GM23338 (cell line): ENCODE measurements at regions not wholly inside any gene's neighbourhood (a gene's known extent, or its start where the extent isn't known, plus 50 kb on each side); places are given as distances from the start of the nearest gene placed in this dataset.

ENCODE experiments used
- CREB1 ChIP-seq: fragments of 250-450 bp; sonication (Bioruptor Pico); IDR thresholded peaks from 2 replicates; pipeline ENCODE4 v1.5.0; 2020; ENCODE audit warnings: low read depth, mild to moderate bottlenecking, moderate library complexity
- CTCF ChIP-seq, 2 experiments: fragments of 200-600 bp in 1 of 2; sonication (generic) in 1 of 2; conservative IDR thresholded peaks; 2 replicates each; pipeline versions ENCODE4 v1.5.1 to v1.6.1; 2016 to 2017; ENCODE audit warnings: antibody characterized with exemption in 2 of 2, low read depth in 2 of 2, mild to moderate bottlenecking in 2 of 2, moderate library complexity in 1 of 2
- EZH2 ChIP-seq: fragments of 200-600 bp; sonication (generic); IDR thresholded peaks from one replicate; pipeline ENCODE4 v1.8.0; 2017; ENCODE audit warnings: antibody characterized with exemption, mild to moderate bottlenecking, low read depth; ENCODE audit not compliant: unreplicated experiment
- EZH2phosphoT487 ChIP-seq: fragments of 200-600 bp; sonication (generic); IDR thresholded peaks from one replicate; pipeline ENCODE4 v1.8.1; 2018; ENCODE audit warnings: antibody characterized with exemption; ENCODE audit not compliant: unreplicated experiment
- JUNB ChIP-seq: IDR thresholded peaks from one replicate; pipeline ENCODE4 v1.6.1; 2016; ENCODE audit warnings: antibody characterized with exemption; ENCODE audit not compliant: unreplicated experiment
- NANOG ChIP-seq: IDR thresholded peaks from 2 replicates; pipeline ENCODE4 v1.6.1; 2016; ENCODE audit warnings: antibody characterized with exemption, borderline replicate concordance
- POLR2AphosphoS5 ChIP-seq: IDR thresholded peaks from 2 replicates; pipeline ENCODE4 v1.6.1; 2016; ENCODE audit warnings: antibody characterized with exemption, low read depth
- STAT1 ChIP-seq: IDR thresholded peaks from one replicate; pipeline ENCODE4 v1.6.1; 2016; ENCODE audit warnings: antibody characterized with exemption; ENCODE audit not compliant: unreplicated experiment
- ZNF331 ChIP-seq: fragments of 250-450 bp; sonication (Bioruptor Pico); IDR thresholded peaks from 2 replicates; pipeline ENCODE4 v1.5.0; 2020; ENCODE audit warnings: low read depth, mild to moderate bottlenecking, moderate library complexity
- TF ChIP-seq, protein P1 (sequence below): fragments of 250-450 bp; sonication (Bioruptor Pico); IDR thresholded peaks from 2 replicates; pipeline ENCODE4 v1.5.0; 2020; ENCODE audit warnings: mild to moderate bottlenecking, moderate library complexity
- TF ChIP-seq, protein P2 (sequence below): IDR thresholded peaks from one replicate; pipeline ENCODE4 v1.6.1; 2018; ENCODE audit warnings: antibody characterized with exemption; ENCODE audit not compliant: unreplicated experiment

- TF ChIP-seq, protein P1, sequence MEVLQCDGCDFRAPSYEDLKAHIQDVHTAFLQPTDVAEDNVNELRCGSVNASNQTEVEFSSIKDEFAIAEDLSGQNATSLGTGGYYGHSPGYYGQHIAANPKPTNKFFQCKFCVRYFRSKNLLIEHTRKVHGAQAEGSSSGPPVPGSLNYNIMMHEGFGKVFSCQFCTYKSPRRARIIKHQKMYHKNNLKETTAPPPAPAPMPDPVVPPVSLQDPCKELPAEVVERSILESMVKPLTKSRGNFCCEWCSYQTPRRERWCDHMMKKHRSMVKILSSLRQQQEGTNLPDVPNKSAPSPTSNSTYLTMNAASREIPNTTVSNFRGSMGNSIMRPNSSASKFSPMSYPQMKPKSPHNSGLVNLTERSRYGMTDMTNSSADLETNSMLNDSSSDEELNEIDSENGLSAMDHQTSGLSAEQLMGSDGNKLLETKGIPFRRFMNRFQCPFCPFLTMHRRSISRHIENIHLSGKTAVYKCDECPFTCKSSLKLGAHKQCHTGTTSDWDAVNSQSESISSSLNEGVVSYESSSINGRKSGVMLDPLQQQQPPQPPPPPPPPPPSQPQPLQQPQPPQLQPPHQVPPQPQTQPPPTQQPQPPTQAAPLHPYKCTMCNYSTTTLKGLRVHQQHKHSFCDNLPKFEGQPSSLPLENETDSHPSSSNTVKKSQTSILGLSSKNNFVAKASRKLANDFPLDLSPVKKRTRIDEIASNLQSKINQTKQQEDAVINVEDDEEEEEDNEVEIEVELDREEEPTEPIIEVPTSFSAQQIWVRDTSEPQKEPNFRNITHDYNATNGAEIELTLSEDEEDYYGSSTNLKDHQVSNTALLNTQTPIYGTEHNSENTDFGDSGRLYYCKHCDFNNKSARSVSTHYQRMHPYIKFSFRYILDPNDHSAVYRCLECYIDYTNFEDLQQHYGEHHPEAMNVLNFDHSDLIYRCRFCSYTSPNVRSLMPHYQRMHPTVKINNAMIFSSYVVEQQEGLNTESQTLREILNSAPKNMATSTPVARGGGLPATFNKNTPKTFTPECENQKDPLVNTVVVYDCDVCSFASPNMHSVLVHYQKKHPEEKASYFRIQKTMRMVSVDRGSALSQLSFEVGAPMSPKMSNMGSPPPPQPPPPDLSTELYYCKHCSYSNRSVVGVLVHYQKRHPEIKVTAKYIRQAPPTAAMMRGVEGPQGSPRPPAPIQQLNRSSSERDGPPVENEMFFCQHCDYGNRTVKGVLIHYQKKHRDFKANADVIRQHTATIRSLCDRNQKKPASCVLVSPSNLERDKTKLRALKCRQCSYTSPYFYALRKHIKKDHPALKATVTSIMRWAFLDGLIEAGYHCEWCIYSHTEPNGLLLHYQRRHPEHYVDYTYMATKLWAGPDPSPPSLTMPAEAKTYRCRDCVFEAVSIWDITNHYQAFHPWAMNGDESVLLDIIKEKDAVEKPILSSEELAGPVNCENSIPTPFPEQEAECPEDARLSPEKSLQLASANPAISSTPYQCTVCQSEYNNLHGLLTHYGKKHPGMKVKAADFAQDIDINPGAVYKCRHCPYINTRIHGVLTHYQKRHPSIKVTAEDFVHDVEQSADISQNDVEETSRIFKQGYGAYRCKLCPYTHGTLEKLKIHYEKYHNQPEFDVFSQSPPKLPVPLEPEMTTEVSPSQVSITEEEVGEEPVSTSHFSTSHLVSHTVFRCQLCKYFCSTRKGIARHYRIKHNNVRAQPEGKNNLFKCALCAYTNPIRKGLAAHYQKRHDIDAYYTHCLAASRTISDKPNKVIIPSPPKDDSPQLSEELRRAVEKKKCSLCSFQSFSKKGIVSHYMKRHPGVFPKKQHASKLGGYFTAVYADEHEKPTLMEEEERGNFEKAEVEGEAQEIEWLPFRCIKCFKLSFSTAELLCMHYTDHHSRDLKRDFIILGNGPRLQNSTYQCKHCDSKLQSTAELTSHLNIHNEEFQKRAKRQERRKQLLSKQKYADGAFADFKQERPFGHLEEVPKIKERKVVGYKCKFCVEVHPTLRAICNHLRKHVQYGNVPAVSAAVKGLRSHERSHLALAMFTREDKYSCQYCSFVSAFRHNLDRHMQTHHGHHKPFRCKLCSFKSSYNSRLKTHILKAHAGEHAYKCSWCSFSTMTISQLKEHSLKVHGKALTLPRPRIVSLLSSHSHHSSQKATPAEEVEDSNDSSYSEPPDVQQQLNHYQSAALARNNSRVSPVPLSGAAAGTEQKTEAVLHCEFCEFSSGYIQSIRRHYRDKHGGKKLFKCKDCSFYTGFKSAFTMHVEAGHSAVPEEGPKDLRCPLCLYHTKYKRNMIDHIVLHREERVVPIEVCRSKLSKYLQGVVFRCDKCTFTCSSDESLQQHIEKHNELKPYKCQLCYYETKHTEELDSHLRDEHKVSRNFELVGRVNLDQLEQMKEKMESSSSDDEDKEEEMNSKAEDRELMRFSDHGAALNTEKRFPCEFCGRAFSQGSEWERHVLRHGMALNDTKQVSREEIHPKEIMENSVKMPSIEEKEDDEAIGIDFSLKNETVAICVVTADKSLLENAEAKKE (CRISPR knock-in tag): no peak
- TF ChIP-seq JUNB (no peak), ZNF331 (CRISPR knock-in tag) (no peak), CTCF (conservative IDR thresholded peaks at IDR 0.05; ENCODE audit: low read depth in 2 of 2) (no peak), POLR2AphosphoS5 (no peak), EZH2 (no peak), EZH2phosphoT487 (no peak), CREB1 (CRISPR knock-in tag) (no peak), STAT1 (no peak), NANOG (no peak)
- TF ChIP-seq, protein P2, sequence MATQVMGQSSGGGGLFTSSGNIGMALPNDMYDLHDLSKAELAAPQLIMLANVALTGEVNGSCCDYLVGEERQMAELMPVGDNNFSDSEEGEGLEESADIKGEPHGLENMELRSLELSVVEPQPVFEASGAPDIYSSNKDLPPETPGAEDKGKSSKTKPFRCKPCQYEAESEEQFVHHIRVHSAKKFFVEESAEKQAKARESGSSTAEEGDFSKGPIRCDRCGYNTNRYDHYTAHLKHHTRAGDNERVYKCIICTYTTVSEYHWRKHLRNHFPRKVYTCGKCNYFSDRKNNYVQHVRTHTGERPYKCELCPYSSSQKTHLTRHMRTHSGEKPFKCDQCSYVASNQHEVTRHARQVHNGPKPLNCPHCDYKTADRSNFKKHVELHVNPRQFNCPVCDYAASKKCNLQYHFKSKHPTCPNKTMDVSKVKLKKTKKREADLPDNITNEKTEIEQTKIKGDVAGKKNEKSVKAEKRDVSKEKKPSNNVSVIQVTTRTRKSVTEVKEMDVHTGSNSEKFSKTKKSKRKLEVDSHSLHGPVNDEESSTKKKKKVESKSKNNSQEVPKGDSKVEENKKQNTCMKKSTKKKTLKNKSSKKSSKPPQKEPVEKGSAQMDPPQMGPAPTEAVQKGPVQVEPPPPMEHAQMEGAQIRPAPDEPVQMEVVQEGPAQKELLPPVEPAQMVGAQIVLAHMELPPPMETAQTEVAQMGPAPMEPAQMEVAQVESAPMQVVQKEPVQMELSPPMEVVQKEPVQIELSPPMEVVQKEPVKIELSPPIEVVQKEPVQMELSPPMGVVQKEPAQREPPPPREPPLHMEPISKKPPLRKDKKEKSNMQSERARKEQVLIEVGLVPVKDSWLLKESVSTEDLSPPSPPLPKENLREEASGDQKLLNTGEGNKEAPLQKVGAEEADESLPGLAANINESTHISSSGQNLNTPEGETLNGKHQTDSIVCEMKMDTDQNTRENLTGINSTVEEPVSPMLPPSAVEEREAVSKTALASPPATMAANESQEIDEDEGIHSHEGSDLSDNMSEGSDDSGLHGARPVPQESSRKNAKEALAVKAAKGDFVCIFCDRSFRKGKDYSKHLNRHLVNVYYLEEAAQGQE: no peak
These were observed 189.3 kb downstream of the MIAT start (continued) for GRCh38 chr22:26846645-26847044.
